Muscle of leg (tissue), 3 donors: ENCODE measurements at regions not wholly inside any gene's neighbourhood (a gene's known extent, or its start where the extent isn't known, plus 50 kb on each side); places are given as distances from the start of the nearest gene placed in this dataset.

Source experiments
- DNase-seq: peaks from one replicate; pipeline ENCODE4 v3.0.0; 2013
- H3K27ac ChIP-seq: one replicate; pipeline ENCODE4 v1.5.1; 2013; ENCODE audit warnings: mild to moderate bottlenecking, low read length, control low read depth
- H3K27me3 ChIP-seq: one replicate; pipeline ENCODE4 v1.6.1; 2013; ENCODE audit warnings: low read length; ENCODE audit not compliant: control insufficient read depth, insufficient read depth
- H3K36me3 ChIP-seq: one replicate; pipeline ENCODE4 v1.6.1; 2013; ENCODE audit warnings: low read length; ENCODE audit not compliant: control insufficient read depth, insufficient read depth
- H3K4me1 ChIP-seq: one replicate; pipeline ENCODE4 v1.6.1; 2013; ENCODE audit warnings: low read length; ENCODE audit not compliant: control insufficient read depth, insufficient read depth
- H3K4me3 ChIP-seq: one replicate; pipeline ENCODE4 v1.5.1; 2013; ENCODE audit warnings: low read length, control low read depth
- H3K9me3 ChIP-seq: replicated peaks from 2 replicates; pipeline ENCODE4 v1.6.1; 2013; ENCODE audit warnings: low read depth, low read length; ENCODE audit not compliant: control insufficient read depth
- WGBS: methylation state at CpG from one replicate; pipeline ENCODE4 v1.1.5; 2013; ENCODE audit warnings: missing lambda C conversion rate; ENCODE audit not compliant: insufficient coverage; 5-methylcytosine and 5-hydroxymethylcytosine counted together

- peak; percentile 24 for DNase-seq
- Histone ChIP-seq H3K27ac (no peak overlapping the region), H3K27me3 (no peaks in the 10 kb centered on the region), H3K9me3 (no peaks in the 10 kb centered on the region), H3K4me3 (no peak overlapping the region), H3K36me3 (no peaks in the 10 kb centered on the region), H3K4me1 (no peaks in the 10 kb centered on the region)
- WGBS: 77% methylated on average over 2 of the region's 2 CpGs
These were observed 123.7 kb upstream of the DHRS4 start for GRCh38 chr14:23829736-23830471.

GRCh38 chr14:23831596-23831995 lies 122.0 kb upstream of the DHRS4 start:
- WGBS: 54% methylated on average over 3 of the region's 3 CpGs
- no peaks in the 10 kb centered on the region for H3K9me3 ChIP-seq
- H3K4me3 ChIP-seq: no peak overlapping the region
- H3K27me3 ChIP-seq: no peaks in the 10 kb centered on the region
- no peaks in the 10 kb centered on the region for H3K36me3 ChIP-seq
- H3K4me1 ChIP-seq: no peaks in the 10 kb centered on the region
- H3K27ac ChIP-seq: no peak overlapping the region
- peak; percentile 25 for DNase-seq

- Histone ChIP-seq H3K27me3 (no peaks in the 10 kb centered on the region), H3K4me3 (no peak overlapping the region), H3K36me3 (no peaks in the 10 kb centered on the region), H3K4me1 (no peaks in the 10 kb centered on the region), H3K27ac (no peak overlapping the region), H3K9me3 (no peaks in the 10 kb centered on the region)
- DNase-seq: no peak
- no CpG with 5 or more reads among the region's 2 CpGs for WGBS
These were observed 91.9 kb upstream of the DHRS4 start for GRCh38 chr14:23861666-23862065.

- H3K36me3 ChIP-seq: no peaks in the 10 kb centered on the region
- no peaks in the 10 kb centered on the region for H3K9me3 ChIP-seq
- no peak overlapping the region for H3K4me3 ChIP-seq
- 72% methylated on average over 2 of the region's 2 CpGs for WGBS
- DNase-seq: no peak
- no peak overlapping the region for H3K27ac ChIP-seq
- H3K27me3 ChIP-seq: no peaks in the 10 kb centered on the region
- no peaks in the 10 kb centered on the region for H3K4me1 ChIP-seq
These were observed 91.1 kb upstream of the DHRS4 start for GRCh38 chr14:23862513-23862912.

GRCh38 chr14:23863836-23864235 lies 89.7 kb upstream of the DHRS4 start:
- Histone ChIP-seq H3K4me1 (no peaks in the 10 kb centered on the region), H3K27ac (no peak overlapping the region), H3K9me3 (no peaks in the 10 kb centered on the region), H3K4me3 (no peak overlapping the region), H3K36me3 (no peaks in the 10 kb centered on the region), H3K27me3 (no peaks in the 10 kb centered on the region)
- no CpG with 5 or more reads among the region's 1 CpG for WGBS
- DNase-seq: no peak

GRCh38 chr14:23864259-23864658 lies 89.3 kb upstream of the DHRS4 start:
- H3K9me3 ChIP-seq: no peaks in the 10 kb centered on the region
- no peaks in the 10 kb centered on the region for H3K27me3 ChIP-seq
- H3K4me3 ChIP-seq: no peak overlapping the region
- 67% methylated on average over 1 of the region's 2 CpGs for WGBS
- H3K27ac ChIP-seq: no peak overlapping the region
- DNase-seq: no peak
- H3K4me1 ChIP-seq: no peaks in the 10 kb centered on the region
- no peaks in the 10 kb centered on the region for H3K36me3 ChIP-seq

GRCh38 chr14:23864861-23865260 lies 88.7 kb upstream of the DHRS4 start:
- Histone ChIP-seq H3K27me3 (no peaks in the 10 kb centered on the region), H3K9me3 (no peaks in the 10 kb centered on the region), H3K4me1 (no peaks in the 10 kb centered on the region), H3K4me3 (no peak overlapping the region), H3K36me3 (no peaks in the 10 kb centered on the region), H3K27ac (no peak overlapping the region)
- whole genome bisulfite sequencing: 29% methylated on average over 3 of the region's 3 CpGs
- peak; percentile 13 for DNase-seq

GRCh38 chr14:23865502-23865901 lies 88.1 kb upstream of the DHRS4 start:
- no peaks in the 10 kb centered on the region for H3K4me1 ChIP-seq
- no peaks in the 10 kb centered on the region for H3K36me3 ChIP-seq
- no peaks in the 10 kb centered on the region for H3K9me3 ChIP-seq
- H3K4me3 ChIP-seq: no peak overlapping the region
- H3K27ac ChIP-seq: no peak overlapping the region
- no peak for DNase-seq
- no peaks in the 10 kb centered on the region for H3K27me3 ChIP-seq
- WGBS: no CpG with 5 or more reads among the region's 2 CpGs

GRCh38 chr14:23866269-23866668 lies 87.3 kb upstream of the DHRS4 start:
- Histone ChIP-seq H3K36me3 (no peaks in the 10 kb centered on the region), H3K9me3 (no peaks in the 10 kb centered on the region), H3K27me3 (no peaks in the 10 kb centered on the region), H3K4me3 (no peak overlapping the region), H3K4me1 (no peaks in the 10 kb centered on the region), H3K27ac (no peak overlapping the region)
- WGBS: 48% methylated on average over 4 of the region's 6 CpGs
- no peak for DNase-seq

GRCh38 chr14:23869078-23869719 lies 84.4 kb upstream of the DHRS4 start:
- H3K4me3 ChIP-seq: no peak overlapping the region
- H3K27ac ChIP-seq: no peak overlapping the region
- no peak for DNase-seq
- no peaks in the 10 kb centered on the region for H3K9me3 ChIP-seq
- no peaks in the 10 kb centered on the region for H3K4me1 ChIP-seq
- no peaks in the 10 kb centered on the region for H3K27me3 ChIP-seq
- 74% methylated on average over 1 of the region's 2 CpGs for WGBS
- H3K36me3 ChIP-seq: no peaks in the 10 kb centered on the region
